ENCODE measurements at regions not wholly inside any gene's neighbourhood (a gene's known extent, or its start where the extent isn't known, plus 50 kb on each side); places are given as distances from the start of the nearest gene placed in this dataset.

DNA sequence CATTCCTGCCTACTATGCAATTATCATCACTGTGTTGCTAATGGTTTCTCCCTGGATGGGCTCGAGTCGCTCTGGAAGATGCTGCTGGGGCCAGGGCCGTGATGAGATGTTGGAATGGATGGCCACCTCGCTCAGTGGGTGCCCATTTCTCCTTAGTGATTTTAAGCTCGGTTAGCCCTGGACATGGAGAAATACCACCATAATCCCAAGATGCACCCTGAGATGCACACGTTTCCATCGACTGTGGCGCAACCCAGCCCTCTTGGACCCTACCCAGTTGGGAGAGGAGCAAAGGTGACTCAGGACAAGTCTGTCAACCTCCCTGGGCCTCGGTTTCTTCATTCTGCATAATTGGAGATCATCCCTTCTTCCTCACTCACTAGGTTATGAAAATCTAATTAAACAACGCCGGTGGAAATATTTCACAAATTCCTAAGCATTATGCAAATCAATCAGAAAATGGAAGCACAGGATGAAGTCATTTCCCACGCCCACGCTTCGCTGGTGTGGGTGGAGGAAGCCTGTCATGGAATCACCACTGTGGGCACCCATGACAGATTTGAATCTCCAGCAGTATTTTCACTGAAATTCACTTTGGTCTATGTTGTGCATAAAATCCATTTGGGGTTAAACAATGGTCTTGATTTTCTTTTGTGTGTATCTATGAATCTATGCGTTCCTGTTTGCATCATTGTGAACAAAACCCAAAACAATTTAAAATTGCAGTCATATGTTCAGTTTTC, 195.2 kb downstream of the AXIN2 start:
- Histone ChIP-seq H4K20me1 (ENCODE audit: insufficient read depth, low read depth, low read length) (no peaks in the 10 kb centered on the region), H3K27me3 (ENCODE audit: low read length) (no peaks in the 10 kb centered on the region), H3K9me2 (replicated peaks; ENCODE audit: insufficient read depth, low read length) (no peaks in the 10 kb centered on the region), H3K36me3 (ENCODE audit: insufficient read depth, low read length) (no peaks in the 10 kb centered on the region), H3K4me1 (ENCODE audit: low read length) (peaks cover 5% of the 10 kb centered on the region; the same call in 1 of the 2 replicates), H3K4me2 (ENCODE audit: low read depth, low read length, poor library complexity, severe bottlenecking) (no peak overlapping the region), H2AFZ (ENCODE audit: low read length) (no peak overlapping the region), H3K9me3 (ENCODE audit: low read length) (no peaks in the 10 kb centered on the region), H3K4me3 (ENCODE audit: low read length) (no peak overlapping the region), H3K79me2 (ENCODE audit: low read length) (no peaks in the 10 kb centered on the region), H3K9ac (ENCODE audit: low read length) (no peak overlapping the region), H3K27ac (ENCODE audit: low read length) (no peak overlapping the region)
- no peak for DNase-seq

DNA sequence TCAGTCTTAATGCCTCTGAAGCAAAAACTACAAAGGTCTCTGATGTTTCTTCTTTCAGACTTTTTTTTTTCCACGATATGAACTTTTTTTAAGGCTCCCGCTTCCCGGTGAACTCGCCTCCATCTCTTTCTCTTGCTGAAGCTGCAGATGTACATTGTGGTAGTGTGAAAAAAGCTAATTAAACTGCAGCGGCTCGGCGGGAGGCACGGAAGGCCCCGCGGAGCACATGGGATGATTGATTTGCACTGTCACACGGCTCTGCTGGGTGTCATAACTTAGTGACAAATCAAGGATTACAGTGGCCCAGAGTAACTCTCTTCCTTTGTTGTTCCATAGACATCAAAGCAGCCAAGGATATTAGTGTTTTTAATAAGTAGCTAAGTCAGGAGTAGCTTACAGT, 196.3 kb downstream of the AXIN2 start:
- Histone ChIP-seq H3K4me2 (ENCODE audit: low read depth, low read length, poor library complexity, severe bottlenecking) (no peak overlapping the region), H3K9ac (ENCODE audit: low read length) (no peak overlapping the region), H3K4me3 (ENCODE audit: low read length) (no peak overlapping the region), H3K9me3 (ENCODE audit: low read length) (no peaks in the 10 kb centered on the region), H3K36me3 (ENCODE audit: insufficient read depth, low read length) (no peaks in the 10 kb centered on the region), H4K20me1 (ENCODE audit: insufficient read depth, low read depth, low read length) (no peaks in the 10 kb centered on the region), H3K79me2 (ENCODE audit: low read length) (no peaks in the 10 kb centered on the region), H3K27me3 (ENCODE audit: low read length) (no peaks in the 10 kb centered on the region), H3K27ac (ENCODE audit: low read length) (no peak overlapping the region), H3K9me2 (replicated peaks; ENCODE audit: insufficient read depth, low read length) (no peaks in the 10 kb centered on the region), H3K4me1 (ENCODE audit: low read length) (peaks cover 5% of the 10 kb centered on the region; the same call in 1 of the 2 replicates), H2AFZ (ENCODE audit: low read length) (no peak overlapping the region)
- DNase-seq, result no peak

DNA sequence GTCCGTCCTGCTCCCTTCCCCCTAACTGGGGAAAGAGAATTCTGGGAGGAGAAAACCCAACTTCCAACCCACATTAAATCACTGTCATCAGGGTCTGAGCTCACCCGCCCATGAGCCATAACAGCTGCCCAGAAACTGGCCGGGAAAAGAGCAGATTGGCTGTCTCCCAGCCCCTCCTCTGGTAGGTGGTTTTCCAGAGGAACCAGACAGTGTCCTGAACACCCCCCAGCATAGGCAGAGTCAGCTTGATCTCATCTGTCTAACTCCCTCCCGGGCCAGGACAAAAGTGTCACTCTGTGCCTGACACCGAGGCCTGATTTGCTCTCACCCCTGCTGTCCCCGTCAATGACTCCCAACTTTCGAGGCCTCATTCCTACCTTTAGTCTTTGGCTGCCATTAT, 197.0 kb downstream of the AXIN2 start:
- H4K20me1 ChIP-seq (ENCODE audit: insufficient read depth, low read depth, low read length), result no peaks in the 10 kb centered on the region
- no peaks in the 10 kb centered on the region for H3K79me2 ChIP-seq (ENCODE audit: low read length)
- peaks cover 5% of the 10 kb centered on the region; the same call in 1 of the 2 replicates for H3K4me1 ChIP-seq (ENCODE audit: low read length)
- H3K9ac ChIP-seq (ENCODE audit: low read length), result no peak overlapping the region
- no peaks in the 10 kb centered on the region for H3K9me2 ChIP-seq (replicated peaks; ENCODE audit: insufficient read depth, low read length)
- H3K4me2 ChIP-seq (ENCODE audit: low read depth, low read length, poor library complexity, severe bottlenecking), result no peak overlapping the region
- no peak overlapping the region for H2AFZ ChIP-seq (ENCODE audit: low read length)
- no peak for DNase-seq
- H3K4me3 ChIP-seq (ENCODE audit: low read length), result no peak overlapping the region
- H3K9me3 ChIP-seq (ENCODE audit: low read length), result no peaks in the 10 kb centered on the region
- H3K36me3 ChIP-seq (ENCODE audit: insufficient read depth, low read length), result no peaks in the 10 kb centered on the region
- no peaks in the 10 kb centered on the region for H3K27me3 ChIP-seq (ENCODE audit: low read length)
- no peak overlapping the region for H3K27ac ChIP-seq (ENCODE audit: low read length)

- peaks cover 5% of the 10 kb centered on the region; the same call in 1 of the 2 replicates for H3K4me1 ChIP-seq (ENCODE audit: low read length)
- H3K9me3 ChIP-seq (ENCODE audit: low read length), result no peaks in the 10 kb centered on the region
- no peak overlapping the region for H3K27ac ChIP-seq (ENCODE audit: low read length)
Measured at GRCh38 chr17:65362826-65363225, 198.6 kb downstream of the AXIN2 start.

GRCh38 chr17:65360961-65361552, 200.4 kb downstream of the AXIN2 start:
- no peaks in the 10 kb centered on the region for H3K79me2 ChIP-seq (ENCODE audit: low read length)
- H3K27ac ChIP-seq (ENCODE audit: low read length), result no peak overlapping the region
- H4K20me1 ChIP-seq (ENCODE audit: insufficient read depth, low read depth, low read length), result no peaks in the 10 kb centered on the region
- H3K4me3 ChIP-seq (ENCODE audit: low read length), result no peak overlapping the region
- H3K4me1 ChIP-seq (ENCODE audit: low read length), result peaks cover 5% of the 10 kb centered on the region; the same call in 1 of the 2 replicates
- H3K9ac ChIP-seq (ENCODE audit: low read length), result no peak overlapping the region
- H2AFZ ChIP-seq (ENCODE audit: low read length), result no peak overlapping the region
- H3K36me3 ChIP-seq (ENCODE audit: insufficient read depth, low read length), result no peaks in the 10 kb centered on the region
- H3K4me2 ChIP-seq (ENCODE audit: low read depth, low read length, poor library complexity, severe bottlenecking), result no peak overlapping the region
- no peaks in the 10 kb centered on the region for H3K9me3 ChIP-seq (ENCODE audit: low read length)
- no peaks in the 10 kb centered on the region for H3K27me3 ChIP-seq (ENCODE audit: low read length)
- no peak for DNase-seq
- H3K9me2 ChIP-seq (replicated peaks; ENCODE audit: insufficient read depth, low read length), result no peaks in the 10 kb centered on the region

More at GRCh38 chr17:65362826-65363225, 198.6 kb downstream of the AXIN2 start:
- Histone ChIP-seq H3K4me3 (ENCODE audit: low read length) (no peak overlapping the region), H3K9me2 (replicated peaks; ENCODE audit: insufficient read depth, low read length) (no peaks in the 10 kb centered on the region), H3K79me2 (ENCODE audit: low read length) (no peaks in the 10 kb centered on the region), H4K20me1 (ENCODE audit: insufficient read depth, low read depth, low read length) (no peaks in the 10 kb centered on the region), H3K27me3 (ENCODE audit: low read length) (no peaks in the 10 kb centered on the region), H3K36me3 (ENCODE audit: insufficient read depth, low read length) (no peaks in the 10 kb centered on the region), H3K9ac (ENCODE audit: low read length) (no peak overlapping the region), H3K4me2 (ENCODE audit: low read depth, low read length, poor library complexity, severe bottlenecking) (no peak overlapping the region), H2AFZ (ENCODE audit: low read length) (no peak overlapping the region)
- no peak for DNase-seq

DNA sequence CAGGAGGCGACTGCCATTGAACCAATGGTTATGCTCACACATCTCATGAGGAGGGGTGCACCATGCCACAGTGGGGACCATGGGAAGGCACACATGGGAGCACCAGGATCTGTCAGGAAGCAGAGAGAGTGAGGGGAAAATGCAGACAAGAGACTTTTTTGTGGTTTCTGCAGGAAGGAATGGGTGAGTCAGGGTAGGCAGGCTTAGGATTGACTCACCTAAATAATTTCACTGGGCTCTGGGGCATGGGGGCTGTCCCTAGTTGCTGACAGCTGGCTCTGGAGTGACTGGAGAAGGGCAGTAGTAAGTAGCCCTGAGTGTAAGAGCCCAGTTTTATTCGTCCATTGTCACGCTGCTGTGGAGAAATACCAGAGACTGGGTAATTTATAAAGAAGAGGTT, 202.4 kb downstream of the AXIN2 start:
- peaks cover 5% of the 10 kb centered on the region; the same call in 1 of the 2 replicates for H3K4me1 ChIP-seq (ENCODE audit: low read length)
- no peak for DNase-seq
- H3K79me2 ChIP-seq (ENCODE audit: low read length), result no peaks in the 10 kb centered on the region
- no peaks in the 10 kb centered on the region for H3K36me3 ChIP-seq (ENCODE audit: insufficient read depth, low read length)
- no peaks in the 10 kb centered on the region for H3K27me3 ChIP-seq (ENCODE audit: low read length)
- no peak overlapping the region for H3K9ac ChIP-seq (ENCODE audit: low read length)
- H3K4me3 ChIP-seq (ENCODE audit: low read length), result no peak overlapping the region
- no peak overlapping the region for H3K4me2 ChIP-seq (ENCODE audit: low read depth, low read length, poor library complexity, severe bottlenecking)
- H2AFZ ChIP-seq (ENCODE audit: low read length), result no peak overlapping the region
- H3K9me3 ChIP-seq (ENCODE audit: low read length), result no peaks in the 10 kb centered on the region
- H3K27ac ChIP-seq (ENCODE audit: low read length), result no peak overlapping the region
- no peaks in the 10 kb centered on the region for H4K20me1 ChIP-seq (ENCODE audit: insufficient read depth, low read depth, low read length)
- H3K9me2 ChIP-seq (replicated peaks; ENCODE audit: insufficient read depth, low read length), result no peaks in the 10 kb centered on the region

DNA sequence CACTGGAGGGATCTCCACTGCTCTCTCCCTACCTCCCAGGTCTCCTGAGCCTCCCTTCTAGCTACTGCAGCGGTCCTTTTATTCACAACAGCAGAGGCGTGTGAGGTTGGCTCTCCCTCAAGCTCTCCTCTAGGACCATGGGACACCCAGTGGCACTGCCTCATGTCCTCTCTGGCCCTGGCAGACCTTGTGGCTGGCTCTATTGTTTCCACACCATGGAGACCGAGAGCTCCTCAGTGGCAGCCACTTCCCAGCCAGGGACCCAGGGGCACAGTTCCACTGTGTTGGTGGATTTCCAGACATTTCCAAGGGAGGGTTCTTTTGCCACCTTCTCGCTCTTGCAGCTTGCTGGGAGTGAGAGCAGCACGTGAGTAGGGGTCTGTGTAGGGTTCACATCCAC, 204.9 kb downstream of the AXIN2 start:
- H3K9ac ChIP-seq (ENCODE audit: low read length), result no peak overlapping the region
- DNase-seq, result no peak
- H3K4me3 ChIP-seq (ENCODE audit: low read length), result no peak overlapping the region
- no peak overlapping the region for H2AFZ ChIP-seq (ENCODE audit: low read length)
- H3K9me2 ChIP-seq (replicated peaks; ENCODE audit: insufficient read depth, low read length), result no peaks in the 10 kb centered on the region
- no peak overlapping the region for H3K27ac ChIP-seq (ENCODE audit: low read length)
- H3K4me1 ChIP-seq (ENCODE audit: low read length), result no peaks in the 10 kb centered on the region
- H4K20me1 ChIP-seq (ENCODE audit: insufficient read depth, low read depth, low read length), result no peaks in the 10 kb centered on the region
- H3K4me2 ChIP-seq (ENCODE audit: low read depth, low read length, poor library complexity, severe bottlenecking), result no peak overlapping the region
- no peaks in the 10 kb centered on the region for H3K9me3 ChIP-seq (ENCODE audit: low read length)
- H3K36me3 ChIP-seq (ENCODE audit: insufficient read depth, low read length), result no peaks in the 10 kb centered on the region
- no peaks in the 10 kb centered on the region for H3K27me3 ChIP-seq (ENCODE audit: low read length)
- no peaks in the 10 kb centered on the region for H3K79me2 ChIP-seq (ENCODE audit: low read length)

DNA sequence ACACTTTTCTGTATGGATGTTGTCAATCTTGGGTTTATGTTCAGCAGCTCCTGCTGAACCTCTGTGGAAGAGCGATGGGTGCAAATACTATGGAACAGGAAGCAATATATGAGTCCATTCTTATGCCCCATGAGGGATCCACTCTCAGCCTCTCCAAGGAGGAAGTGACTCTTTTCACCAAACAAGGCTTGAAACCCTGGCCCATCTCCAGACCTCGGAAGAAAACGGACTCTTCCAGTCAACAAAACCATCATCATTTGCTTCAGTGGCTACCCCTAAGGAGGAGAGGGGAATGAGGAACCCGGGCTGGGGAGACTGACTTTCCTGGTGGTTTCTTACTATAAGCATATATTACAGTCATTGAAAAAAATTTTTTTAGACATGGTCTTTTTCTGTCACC, 206.2 kb downstream of the AXIN2 start:
- Histone ChIP-seq H3K27me3 (ENCODE audit: low read length) (no peaks in the 10 kb centered on the region), H3K79me2 (ENCODE audit: low read length) (no peaks in the 10 kb centered on the region), H3K27ac (ENCODE audit: low read length) (no peak overlapping the region), H3K36me3 (ENCODE audit: insufficient read depth, low read length) (no peaks in the 10 kb centered on the region), H4K20me1 (ENCODE audit: insufficient read depth, low read depth, low read length) (no peaks in the 10 kb centered on the region), H3K4me3 (ENCODE audit: low read length) (no peak overlapping the region), H3K9ac (ENCODE audit: low read length) (no peak overlapping the region), H3K4me1 (ENCODE audit: low read length) (no peaks in the 10 kb centered on the region), H2AFZ (ENCODE audit: low read length) (no peak overlapping the region), H3K9me3 (ENCODE audit: low read length) (no peaks in the 10 kb centered on the region), H3K9me2 (replicated peaks; ENCODE audit: insufficient read depth, low read length) (no peaks in the 10 kb centered on the region), H3K4me2 (ENCODE audit: low read depth, low read length, poor library complexity, severe bottlenecking) (no peak overlapping the region)
- no peak for DNase-seq
